Daoy (cell line): ENCODE measurements at regions not wholly inside any gene's neighbourhood (a gene's known extent, or its start where the extent isn't known, plus 50 kb on each side); places are given as distances from the start of the nearest gene placed in this dataset.

Experiments used
- DNase-seq: peaks from one replicate; pipeline ENCODE4 v3.0.0-alpha.2; 2015; ENCODE audit warnings: low read depth

GRCh38 chr4:149121023-149121404, 678.8 kb upstream of the NR3C2 start:
- DNase-seq: no peak

- DNase-seq: no peak
Observed at GRCh38 chr4:149120331-149121022, 678.3 kb upstream of the NR3C2 start.

GRCh38 chr4:149116806-149117205, 674.6 kb upstream of the NR3C2 start:
- DNase-seq: no peak

GRCh38 chr4:149113804-149114430, 671.7 kb upstream of the NR3C2 start:
- no peak for DNase-seq

GRCh38 chr4:149112109-149112508, 669.9 kb upstream of the NR3C2 start:
- no peak for DNase-seq

GRCh38 chr4:149110481-149110880, 668.3 kb upstream of the NR3C2 start:
- no peak for DNase-seq

- DNase-seq: no peak
Observed at GRCh38 chr4:149108626-149109025, 666.4 kb upstream of the NR3C2 start.

- DNase-seq: no peak
Observed at GRCh38 chr4:149102765-149103164, 660.6 kb upstream of the NR3C2 start.

GRCh38 chr4:149101649-149102048, 659.4 kb upstream of the NR3C2 start:
- no peak for DNase-seq

- no peak for DNase-seq
Observed at GRCh38 chr4:149095811-149096210, 653.6 kb upstream of the NR3C2 start.

GRCh38 chr4:149095001-149095400, 652.8 kb upstream of the NR3C2 start:
- DNase-seq: no peak

GRCh38 chr4:149084144-149084543, 641.9 kb upstream of the NR3C2 start:
- no peak for DNase-seq

- DNase-seq: no peak
Observed at GRCh38 chr4:149077181-149077580, 635.0 kb upstream of the NR3C2 start.

GRCh38 chr4:149076401-149076800, 634.2 kb upstream of the NR3C2 start:
- DNase-seq: no peak

GRCh38 chr4:149072384-149072783, 630.2 kb upstream of the NR3C2 start:
- DNase-seq: no peak

- DNase-seq: no peak
Observed at GRCh38 chr4:149065753-149066152, 623.5 kb upstream of the NR3C2 start.

- DNase-seq: no peak
Observed at GRCh38 chr4:149062997-149063396, 620.8 kb upstream of the NR3C2 start.

GRCh38 chr4:149057594-149057993, 615.4 kb upstream of the NR3C2 start:
- DNase-seq: no peak

- no peak for DNase-seq
Observed at GRCh38 chr4:149056615-149057014, 614.4 kb upstream of the NR3C2 start.

GRCh38 chr4:149055624-149056023, 613.4 kb upstream of the NR3C2 start:
- no peak for DNase-seq

- DNase-seq: no peak
Observed at GRCh38 chr4:149050840-149051239, 608.6 kb upstream of the NR3C2 start.

- DNase-seq: no peak
Observed at GRCh38 chr4:149048451-149049143, 606.4 kb upstream of the NR3C2 start.

- no peak for DNase-seq
Observed at GRCh38 chr4:149047368-149047767, 605.2 kb upstream of the NR3C2 start.
